HCT116 (cell line): ENCODE measurements at regions not wholly inside any gene's neighbourhood (a gene's known extent, or its start where the extent isn't known, plus 50 kb on each side); places are given as distances from the start of the nearest gene placed in this dataset.

Experiments used
- ATAC-seq: fragments of 200-7000 bp; cut with Tn5 transposase; 2 replicates; pipeline ENCODE4 v1.9.1; 2020; ENCODE audit warnings: mild to moderate bottlenecking, moderate library complexity
- BruUV-seq: library from RNA; stranded (reverse); fragments of 400-500 nt; replicated peaks from 2 replicates; lab custom pipeline; 2021; lab: Mats Ljungman, UMichigan
- CTCF ChIA-PET: fragments of 300-600 bp; sonication (Branson Sonifier 250); formaldehyde crosslinking; loops from one replicate; lab custom pipeline; 2021; ENCODE audit warnings: antibody characterized with exemption; lab: Charles Lee
- POLR2A ChIA-PET: fragments of 300-600, 350-600 bp; sonication (Branson Sonifier 250); formaldehyde crosslinking; loops from one replicate; lab custom pipeline; 2021; ENCODE audit warnings: antibody characterized with exemption; lab: Charles Lee
- RAD21 ChIA-PET, 2 experiments: fragments of 300-600 bp; sonication (Branson Sonifier 250); formaldehyde crosslinking; loops; one replicate each; lab custom pipeline; 2023; ENCODE audit warnings: low total read pairs in 2 of 2; ENCODE audit not compliant: uncharacterized antibody in 2 of 2, unreplicated experiment in 2 of 2, low non-redundant PET in 1 of 2; lab: Charles Lee
- DNase-seq: peaks from one replicate; pipeline ENCODE4 v3.0.0-alpha.2; 2010; ENCODE audit warnings: low read depth, low spot score
- H2AFZ ChIP-seq: fragments of 200-600 bp; shearing (Covaris generic), sonication (generic); 2 replicates; pipeline ENCODE4 v1.6.1; 2017; ENCODE audit warnings: low read depth, mixed run types, mixed read lengths, antibody characterized with exemption, low read length; ENCODE audit not compliant: poor library complexity, severe bottlenecking
- H3K27ac ChIP-seq: 2 replicates; pipeline ENCODE4 v1.5.1; 2012; ENCODE audit warnings: low read depth, low read length
- H3K27me3 ChIP-seq: fragments of 200-600 bp; sonication (generic); 2 replicates; pipeline ENCODE4 v1.6.1; 2016; ENCODE audit warnings: mixed run types, low read length, mixed read lengths; ENCODE audit not compliant: insufficient read depth
- H3K36me3 ChIP-seq, 2 experiments: fragments of 200-500 bp in 1 of 2; fragments of 200-600 bp in 1 of 2; sonication (Bioruptor generic) in 1 of 2; sonication (generic) in 1 of 2; 2 replicates each; pipeline versions ENCODE4 v1.5.1 to v1.6.1; 2014 to 2016; ENCODE audit warnings: low read length in 2 of 2, inconsistent platforms in 1 of 2, mixed read lengths in 1 of 2, mixed run types in 1 of 2; ENCODE audit not compliant: insufficient read depth in 2 of 2, control insufficient read depth in 1 of 2
- H3K4me1 ChIP-seq, 2 experiments: fragments of 200-600 bp in 1 of 2; sonication (generic) in 1 of 2; 2 replicates each; pipeline versions ENCODE4 v1.5.1 to v1.6.1; 2012 to 2017; ENCODE audit warnings: low read length in 2 of 2, inconsistent platforms in 1 of 2, mild to moderate bottlenecking in 1 of 2, mixed read lengths in 1 of 2, mixed run types in 1 of 2, moderate library complexity in 1 of 2; ENCODE audit not compliant: insufficient read depth in 2 of 2, control insufficient read depth in 1 of 2
- H3K4me2 ChIP-seq: fragments of 200-600 bp; sonication (generic); 2 replicates; pipeline ENCODE4 v1.6.1; 2017; ENCODE audit warnings: mixed run types, low read length, mixed read lengths
- H3K4me3 ChIP-seq, 2 experiments: fragments of 200-600 bp in 1 of 2; sonication (generic) in 1 of 2; replicated peaks in 1 of 2; 2 replicates each; pipeline ENCODE4 v1.5.1; 2011 to 2016; ENCODE audit warnings: low read length in 2 of 2, control low read depth in 1 of 2, low read depth in 1 of 2, mild to moderate bottlenecking in 1 of 2, mixed read lengths in 1 of 2, mixed run types in 1 of 2
- H3K79me2 ChIP-seq: fragments of 200-600 bp; sonication (generic); 2 replicates; pipeline ENCODE4 v1.6.1; 2017; ENCODE audit warnings: mild to moderate bottlenecking, mixed run types, low read length, moderate library complexity, mixed read lengths; ENCODE audit not compliant: insufficient read depth
- H3K9ac ChIP-seq: fragments of 200-600 bp; sonication (generic); 2 replicates; pipeline ENCODE4 v1.6.1; 2016; ENCODE audit warnings: low read length, mixed read lengths
- H3K9me2 ChIP-seq: fragments of 200-600 bp; sonication (generic), shearing (Covaris generic); 2 replicates; pipeline ENCODE4 v1.6.1; 2017; ENCODE audit warnings: mixed run types, mild to moderate bottlenecking, moderate library complexity; ENCODE audit not compliant: insufficient read depth
- H3K9me3 ChIP-seq, 2 experiments: fragments of 200-500 bp in 1 of 2; fragments of 200-600 bp in 1 of 2; sonication (Bioruptor generic) in 1 of 2; sonication (generic) in 1 of 2; 2 replicates each; pipeline ENCODE4 v1.6.1; 2014 to 2017; ENCODE audit warnings: low read length in 2 of 2, mixed read lengths in 2 of 2, inconsistent platforms in 1 of 2, low read depth in 1 of 2, mild to moderate bottlenecking in 1 of 2, mixed run types in 1 of 2, moderate library complexity in 1 of 2; ENCODE audit not compliant: control insufficient read depth in 1 of 2, insufficient read depth in 1 of 2
- H4K20me1 ChIP-seq: fragments of 200-600 bp; sonication (generic), shearing (Covaris generic); 2 replicates; pipeline ENCODE4 v1.6.1; 2017; ENCODE audit warnings: mixed run types, mild to moderate bottlenecking, moderate library complexity; ENCODE audit not compliant: insufficient read depth
- CBX3 ChIP-seq: IDR thresholded peaks from 2 replicates; pipeline ENCODE4 v1.6.1; 2012; ENCODE audit warnings: low read depth
- CEBPB ChIP-seq: IDR thresholded peaks from 2 replicates; pipeline ENCODE4 v1.6.1; 2012; ENCODE audit warnings: low read depth
- EGR1 ChIP-seq: IDR thresholded peaks from 2 replicates; pipeline ENCODE4 v1.6.1; 2012; ENCODE audit warnings: low read depth
- EZH2 ChIP-seq: fragments of 200-600 bp; sonication (generic); IDR thresholded peaks from 2 replicates; pipeline ENCODE4 v1.6.1; 2017; ENCODE audit warnings: antibody characterized with exemption, mixed run types
- FOSL1 ChIP-seq: IDR thresholded peaks from 2 replicates; pipeline ENCODE4 v1.6.1; 2012; ENCODE audit warnings: low read depth
- JUND ChIP-seq: IDR thresholded peaks from 2 replicates; pipeline ENCODE4 v1.6.1; 2012
- POLR2A ChIP-seq: IDR thresholded peaks from 2 replicates; pipeline ENCODE4 v1.7.0; 2011; ENCODE audit warnings: borderline replicate concordance; ENCODE audit not compliant: insufficient read depth, insufficient read length; ENCODE audit errors: extremely low read depth
- RAD21 ChIP-seq: IDR thresholded peaks from 2 replicates; pipeline ENCODE4 v1.6.1; 2012; ENCODE audit warnings: low read depth, mild to moderate bottlenecking
- SIN3A ChIP-seq: IDR thresholded peaks from 2 replicates; pipeline ENCODE4 v1.6.1; 2012; ENCODE audit warnings: low read depth
- SP1 ChIP-seq: IDR thresholded peaks from 2 replicates; pipeline ENCODE4 v1.6.1; 2012; ENCODE audit warnings: low read depth
- YY1 ChIP-seq: IDR thresholded peaks from 2 replicates; pipeline ENCODE4 v1.6.1; 2011; ENCODE audit warnings: low read length, low read depth, moderate library complexity, mild to moderate bottlenecking; ENCODE audit not compliant: insufficient replicate concordance; ENCODE audit errors: extremely low read depth
- ZFX ChIP-seq: fragments of 450-650 bp; IDR thresholded peaks from 2 replicates; pipeline ENCODE4 v1.6.1; 2017
- ZNF274 ChIP-seq: fragments of 200-500 bp; sonication (Bioruptor generic); IDR thresholded peaks from 2 replicates; pipeline ENCODE4 v1.6.1; 2014; ENCODE audit warnings: mild to moderate bottlenecking, low read depth, low read length, inconsistent platforms
- intact Hi-C: fragments of 100-400 bp; cut with micrococcal nuclease; formaldehyde crosslinking; loops from 2 replicates; pipeline ENCODE4 v1.10.0; 2022
- TF ChIP-seq, protein P1 (sequence below): IDR thresholded peaks from 2 replicates; pipeline ENCODE4 v1.6.1; 2012; ENCODE audit warnings: low read depth
- TF ChIP-seq, protein P2 (sequence below), 3 experiments: fragments of 200-600 bp in 1 of 3; sonication (generic) in 1 of 3; IDR thresholded peaks in 2 of 3; conservative IDR thresholded peaks in 1 of 3; 2 replicates each; pipeline ENCODE4 v1.5.1; 2012 to 2017; ENCODE audit warnings: low read depth in 2 of 3, low read length in 2 of 3, antibody characterized with exemption in 1 of 3, borderline replicate concordance in 1 of 3, control low read depth in 1 of 3, mild to moderate bottlenecking in 1 of 3, mixed read lengths in 1 of 3, mixed run types in 1 of 3, moderate library complexity in 1 of 3; ENCODE audit not compliant: insufficient read depth in 1 of 3
- TF ChIP-seq, protein P3 (sequence below): IDR thresholded peaks from 2 replicates; pipeline ENCODE4 v1.6.1; 2011; ENCODE audit warnings: mild to moderate bottlenecking, low read length, moderate library complexity; ENCODE audit not compliant: insufficient replicate concordance; ENCODE audit errors: extremely low read depth
- TF ChIP-seq, protein P4 (sequence below): IDR thresholded peaks from 2 replicates; pipeline ENCODE4 v1.6.1; 2012
- TF ChIP-seq, protein P5 (sequence below): IDR thresholded peaks from 2 replicates; pipeline ENCODE4 v1.6.1; 2012

DNA sequence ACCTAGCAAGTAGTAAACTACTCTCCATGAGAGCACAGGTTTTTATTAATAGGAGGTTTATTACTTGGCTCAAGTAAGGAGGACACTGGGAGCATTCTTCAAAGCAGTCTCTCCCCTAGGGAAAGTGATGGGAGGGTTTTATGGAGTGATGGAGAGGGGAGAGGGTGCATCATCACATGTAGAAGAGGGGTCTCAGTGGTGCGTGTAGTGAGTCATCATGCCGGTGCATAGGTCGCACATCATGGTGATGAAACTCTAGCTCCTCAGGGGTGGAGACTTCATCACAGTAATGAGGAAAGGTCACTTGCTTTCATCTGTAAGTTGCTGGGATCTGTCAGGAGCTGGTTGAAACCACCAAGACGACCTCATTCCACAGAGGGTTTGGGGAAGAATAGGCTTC lies 210.8 kb upstream of the UBL3 start:
- ChIA-PET CTCF (no interaction called here), POLR2A (no interaction called here)

More for the DNA sequence above, 210.8 kb upstream of the UBL3 start:
- Histone ChIP-seq H3K9me2 (no peaks in the 10 kb centered on the region), H3K27ac (no peak overlapping the region), H3K79me2 (no peaks in the 10 kb centered on the region), H3K4me2 (no peak overlapping the region), H4K20me1 (no peaks in the 10 kb centered on the region), H3K4me1 (no peaks in the 10 kb centered on the region), H3K27me3 (peaks cover 8% of the 10 kb centered on the region; the same call in 1 of the 2 replicates), H3K36me3 (no peaks in the 10 kb centered on the region), H3K9ac (no peak overlapping the region), H2AFZ (no peak overlapping the region), H3K4me3 (no peak overlapping the region), H3K9me3 (no peaks in the 10 kb centered on the region)
- no peak for DNase-seq
- RAD21 ChIA-PET = no interaction called here
- intact Hi-C loops = no loop called here
- BruUV-seq = no TSS peak
- ATAC-seq = no peak
- TF ChIP-seq, protein P1, sequence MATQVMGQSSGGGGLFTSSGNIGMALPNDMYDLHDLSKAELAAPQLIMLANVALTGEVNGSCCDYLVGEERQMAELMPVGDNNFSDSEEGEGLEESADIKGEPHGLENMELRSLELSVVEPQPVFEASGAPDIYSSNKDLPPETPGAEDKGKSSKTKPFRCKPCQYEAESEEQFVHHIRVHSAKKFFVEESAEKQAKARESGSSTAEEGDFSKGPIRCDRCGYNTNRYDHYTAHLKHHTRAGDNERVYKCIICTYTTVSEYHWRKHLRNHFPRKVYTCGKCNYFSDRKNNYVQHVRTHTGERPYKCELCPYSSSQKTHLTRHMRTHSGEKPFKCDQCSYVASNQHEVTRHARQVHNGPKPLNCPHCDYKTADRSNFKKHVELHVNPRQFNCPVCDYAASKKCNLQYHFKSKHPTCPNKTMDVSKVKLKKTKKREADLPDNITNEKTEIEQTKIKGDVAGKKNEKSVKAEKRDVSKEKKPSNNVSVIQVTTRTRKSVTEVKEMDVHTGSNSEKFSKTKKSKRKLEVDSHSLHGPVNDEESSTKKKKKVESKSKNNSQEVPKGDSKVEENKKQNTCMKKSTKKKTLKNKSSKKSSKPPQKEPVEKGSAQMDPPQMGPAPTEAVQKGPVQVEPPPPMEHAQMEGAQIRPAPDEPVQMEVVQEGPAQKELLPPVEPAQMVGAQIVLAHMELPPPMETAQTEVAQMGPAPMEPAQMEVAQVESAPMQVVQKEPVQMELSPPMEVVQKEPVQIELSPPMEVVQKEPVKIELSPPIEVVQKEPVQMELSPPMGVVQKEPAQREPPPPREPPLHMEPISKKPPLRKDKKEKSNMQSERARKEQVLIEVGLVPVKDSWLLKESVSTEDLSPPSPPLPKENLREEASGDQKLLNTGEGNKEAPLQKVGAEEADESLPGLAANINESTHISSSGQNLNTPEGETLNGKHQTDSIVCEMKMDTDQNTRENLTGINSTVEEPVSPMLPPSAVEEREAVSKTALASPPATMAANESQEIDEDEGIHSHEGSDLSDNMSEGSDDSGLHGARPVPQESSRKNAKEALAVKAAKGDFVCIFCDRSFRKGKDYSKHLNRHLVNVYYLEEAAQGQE = no peak
- TF ChIP-seq SP1 (no peak), EZH2 (no peak), ZNF274 (no peak), ZFX (no peak), YY1 (no peak), SIN3A (no peak), EGR1 (no peak), RAD21 (no peak), POLR2A (no peak), CBX3 (no peak), CEBPB (no peak), FOSL1 (no peak), JUND (no peak)
- TF ChIP-seq, protein P2, sequence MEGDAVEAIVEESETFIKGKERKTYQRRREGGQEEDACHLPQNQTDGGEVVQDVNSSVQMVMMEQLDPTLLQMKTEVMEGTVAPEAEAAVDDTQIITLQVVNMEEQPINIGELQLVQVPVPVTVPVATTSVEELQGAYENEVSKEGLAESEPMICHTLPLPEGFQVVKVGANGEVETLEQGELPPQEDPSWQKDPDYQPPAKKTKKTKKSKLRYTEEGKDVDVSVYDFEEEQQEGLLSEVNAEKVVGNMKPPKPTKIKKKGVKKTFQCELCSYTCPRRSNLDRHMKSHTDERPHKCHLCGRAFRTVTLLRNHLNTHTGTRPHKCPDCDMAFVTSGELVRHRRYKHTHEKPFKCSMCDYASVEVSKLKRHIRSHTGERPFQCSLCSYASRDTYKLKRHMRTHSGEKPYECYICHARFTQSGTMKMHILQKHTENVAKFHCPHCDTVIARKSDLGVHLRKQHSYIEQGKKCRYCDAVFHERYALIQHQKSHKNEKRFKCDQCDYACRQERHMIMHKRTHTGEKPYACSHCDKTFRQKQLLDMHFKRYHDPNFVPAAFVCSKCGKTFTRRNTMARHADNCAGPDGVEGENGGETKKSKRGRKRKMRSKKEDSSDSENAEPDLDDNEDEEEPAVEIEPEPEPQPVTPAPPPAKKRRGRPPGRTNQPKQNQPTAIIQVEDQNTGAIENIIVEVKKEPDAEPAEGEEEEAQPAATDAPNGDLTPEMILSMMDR (IDR thresholded peaks at IDR 0.05 in 2 of 3, conservative IDR thresholded peaks at IDR 0.05 in 1 of 3; ENCODE audit: borderline replicate concordance in 1 of 3, insufficient read depth in 1 of 3, low read depth in 2 of 3, low read length in 2 of 3) = no peak
- TF ChIP-seq, protein P3, sequence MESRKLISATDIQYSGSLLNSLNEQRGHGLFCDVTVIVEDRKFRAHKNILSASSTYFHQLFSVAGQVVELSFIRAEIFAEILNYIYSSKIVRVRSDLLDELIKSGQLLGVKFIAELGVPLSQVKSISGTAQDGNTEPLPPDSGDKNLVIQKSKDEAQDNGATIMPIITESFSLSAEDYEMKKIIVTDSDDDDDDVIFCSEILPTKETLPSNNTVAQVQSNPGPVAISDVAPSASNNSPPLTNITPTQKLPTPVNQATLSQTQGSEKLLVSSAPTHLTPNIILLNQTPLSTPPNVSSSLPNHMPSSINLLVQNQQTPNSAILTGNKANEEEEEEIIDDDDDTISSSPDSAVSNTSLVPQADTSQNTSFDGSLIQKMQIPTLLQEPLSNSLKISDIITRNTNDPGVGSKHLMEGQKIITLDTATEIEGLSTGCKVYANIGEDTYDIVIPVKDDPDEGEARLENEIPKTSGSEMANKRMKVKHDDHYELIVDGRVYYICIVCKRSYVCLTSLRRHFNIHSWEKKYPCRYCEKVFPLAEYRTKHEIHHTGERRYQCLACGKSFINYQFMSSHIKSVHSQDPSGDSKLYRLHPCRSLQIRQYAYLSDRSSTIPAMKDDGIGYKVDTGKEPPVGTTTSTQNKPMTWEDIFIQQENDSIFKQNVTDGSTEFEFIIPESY = no peak
- TF ChIP-seq, protein P4, sequence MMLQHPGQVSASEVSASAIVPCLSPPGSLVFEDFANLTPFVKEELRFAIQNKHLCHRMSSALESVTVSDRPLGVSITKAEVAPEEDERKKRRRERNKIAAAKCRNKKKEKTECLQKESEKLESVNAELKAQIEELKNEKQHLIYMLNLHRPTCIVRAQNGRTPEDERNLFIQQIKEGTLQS = no peak
- TF ChIP-seq, protein P5, sequence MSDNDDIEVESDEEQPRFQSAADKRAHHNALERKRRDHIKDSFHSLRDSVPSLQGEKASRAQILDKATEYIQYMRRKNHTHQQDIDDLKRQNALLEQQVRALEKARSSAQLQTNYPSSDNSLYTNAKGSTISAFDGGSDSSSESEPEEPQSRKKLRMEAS = no peak
- TF ChIP-seq, all 23 proteins: peak for 0
